ENCODE measurements at regions not wholly inside any gene's neighbourhood (a gene's known extent, or its start where the extent isn't known, plus 50 kb on each side); places are given as distances from the start of the nearest gene placed in this dataset.
A peak's percentile ranks its signal among the peaks of the same experiment; 100 is the strongest.

- 90% methylated on average over 9 of the region's 9 CpGs; no CpG with 5 or more reads in 1 of the 2 experiments for WGBS, 2 experiments (ENCODE audit: extremely low coverage in 1 of 2, insufficient coverage in 1 of 2, insufficient read length in 1 of 2, insufficient replicate concordance in 2 of 2, low coverage in 1 of 2, low lambda C conversion rate in 2 of 2, missing lambda C conversion rate in 1 of 2)
These were observed 124.3 kb upstream of the PELI1 start for GRCh38 chr2:64268330-64269048.

More at GRCh38 chr2:64268330-64269048, 124.3 kb upstream of the PELI1 start:
- no peaks in the 10 kb centered on the region; the same call in 1 of the 2 replicates for H3K79me1 ChIP-seq (ENCODE audit: low read depth, low read length)
- H2BK20ac ChIP-seq (ENCODE audit: low read length), result no peak overlapping the region
- no peak overlapping the region for H4K5ac ChIP-seq (ENCODE audit: insufficient read length, low read depth, low read length)
- no peaks in the 10 kb centered on the region for H3K27me3 ChIP-seq (replicated peaks in 1 of 4; ENCODE audit: control insufficient read depth in 3 of 4, extremely low read depth in 1 of 4, insufficient read depth in 3 of 4, low read length in 3 of 4)
- H2AK5ac ChIP-seq (ENCODE audit: low read depth, low read length), result no peak overlapping the region
- H3K23me2 ChIP-seq (ENCODE audit: low read depth, low read length), result no peaks in the 10 kb centered on the region
- no peak overlapping the region for H3K14ac ChIP-seq (ENCODE audit: insufficient read length)
- H2AFZ ChIP-seq (ENCODE audit: low read length), result no peak overlapping the region
- TF ChIP-seq SP2 (IDR thresholded peaks at IDR 0.05; ENCODE audit: low read length) (no peak), RXRA (IDR thresholded peaks at IDR 0.05; ENCODE audit: insufficient read depth, low read depth, low read length) (no peak), ASH2L (IDR thresholded peaks at IDR 0.05; ENCODE audit: low read length) (no peak), RAD21 (IDR thresholded peaks at IDR 0.05 in 1 of 2, conservative IDR thresholded peaks at IDR 0.05 in 1 of 2; ENCODE audit: low read depth in 2 of 2, low read length in 2 of 2) (peak in 1 of 2 experiments; percentile 23; a peak in 1 of 4 replicates)
- H4K91ac ChIP-seq (replicated peaks; ENCODE audit: insufficient read length, low read length), result no peak overlapping the region
- H3K79me2 ChIP-seq (ENCODE audit: control insufficient read depth in 1 of 2, insufficient read depth in 2 of 2, low read length in 2 of 2), result peaks cover 0 to 27% of the 10 kb centered on the region in 2 experiments; a peak in 2 of 4 replicates
- FAIRE-seq, result no peak
- no peak for DNase-seq (ENCODE audit: low read depth in 1 of 2, low spot score in 2 of 2)
- no peak overlapping the region; a peak in 1 of 8 replicates for H3K4me3 ChIP-seq (ENCODE audit: extremely low read depth in 1 of 4, insufficient read depth in 2 of 4, low read depth in 3 of 4, low read length in 4 of 4)
- H3K27ac ChIP-seq (ENCODE audit: low read depth, low read length), result no peak overlapping the region
- CTCF ChIA-PET (ENCODE audit: partially characterized antibody), result interaction anchor here (0.6 to 3.2 kb wide), 4 partner anchors 8 to 206 kb away, joined by 3 to 13 read pairs (median 4); no protein-coding TSS in a partner anchor
- H3K36me3 ChIP-seq (ENCODE audit: control insufficient read depth in 2 of 4, insufficient read depth in 4 of 4, low read length in 3 of 4), result peaks cover 0 to 32% (median 3%) of the 10 kb centered on the region in 4 experiments; a peak in 4 of 8 replicates
- peak overlapping the region; percentile 49 for H3K4ac ChIP-seq (replicated peaks; ENCODE audit: insufficient read length, low read depth, low read length)
- H3K4me1 ChIP-seq (replicated peaks in 1 of 4; ENCODE audit: control insufficient read depth in 3 of 4, insufficient read depth in 4 of 4, low read length in 3 of 4), result peaks cover 0 to 39% (median 29%) of the 10 kb centered on the region in 4 experiments; a peak in 6 of 7 replicates
- peaks cover 0 to 5% of the 10 kb centered on the region in 2 experiments for H4K20me1 ChIP-seq (replicated peaks in 1 of 2; ENCODE audit: control insufficient read depth in 1 of 2, insufficient read depth in 2 of 2, low read length in 2 of 2)
- POLR2A ChIA-PET (ENCODE audit: partially characterized antibody), result interaction anchor here (0.6 to 7.1 kb wide), 10 partner anchors 8 to 120 kb away, joined by 3 to 108 read pairs (median 4); no protein-coding TSS in a partner anchor
- no peak overlapping the region for H2BK120ac ChIP-seq (replicated peaks; ENCODE audit: low read depth, low read length)
- H3K4me2 ChIP-seq (ENCODE audit: insufficient read depth in 1 of 2, low read depth in 2 of 2, low read length in 2 of 2), result no peak overlapping the region; a peak in 1 of 4 replicates
- 0 out of 2 replicates have a peak overlapping the region, but pooled peaks have one; percentile 0 for H2BK12ac ChIP-seq (ENCODE audit: low read depth, low read length)
- H3K9ac ChIP-seq (replicated peaks in 1 of 4; ENCODE audit: extremely low read depth in 1 of 4, low read depth in 3 of 4, low read length in 3 of 4), result no peak overlapping the region
- H3K56ac ChIP-seq (replicated peaks; ENCODE audit: insufficient read length, low read depth, low read length), result no peak overlapping the region
- H3K23ac ChIP-seq (ENCODE audit: insufficient read length), result no peak overlapping the region
- H4K8ac ChIP-seq (ENCODE audit: extremely low read depth, insufficient read depth, low read length), result no peak overlapping the region
- H2BK15ac ChIP-seq (ENCODE audit: low read length), result no peak overlapping the region
- no peak overlapping the region for H3K18ac ChIP-seq (ENCODE audit: extremely low read depth, low read length)
- H3K9me3 ChIP-seq (ENCODE audit: insufficient read depth in 2 of 2, low read depth in 1 of 2, low read length in 1 of 2), result no peaks in the 10 kb centered on the region
- H2BK5ac ChIP-seq (ENCODE audit: low read depth, low read length), result no peak overlapping the region

Measured in H1 (cell line).